Adrenal gland (tissue), 5 donors: ENCODE measurements at regions not wholly inside any gene's neighbourhood (a gene's known extent, or its start where the extent isn't known, plus 50 kb on each side); places are given as distances from the start of the nearest gene placed in this dataset.

Experiments
- POLR2A ChIP-seq, 2 donors: fragments of 450-650 bp; IDR thresholded peaks; one replicate each; pipeline ENCODE4 v1.6.1; 2017; ENCODE audit warnings: antibody characterized with exemption in 2 of 2, mild to moderate bottlenecking in 2 of 2, moderate library complexity in 1 of 2
- TF ChIP-seq, protein P1 (sequence below), 6 experiments: fragments of 450-650 bp in 4 of 6; fragments of 200-600 bp in 2 of 6; sonication (generic) in 1 of 6; IDR thresholded peaks; 1 replicate in 5 of 6; 2 replicates in 1 of 6; pipeline versions ENCODE4 v1.5.1 to v1.8.0; 2016 to 2021; ENCODE audit warnings: antibody characterized with exemption in 6 of 6, mild to moderate bottlenecking in 2 of 6, moderate library complexity in 1 of 6
- donor health status: DM: no; HTN: no; CAD: no.

DNA sequence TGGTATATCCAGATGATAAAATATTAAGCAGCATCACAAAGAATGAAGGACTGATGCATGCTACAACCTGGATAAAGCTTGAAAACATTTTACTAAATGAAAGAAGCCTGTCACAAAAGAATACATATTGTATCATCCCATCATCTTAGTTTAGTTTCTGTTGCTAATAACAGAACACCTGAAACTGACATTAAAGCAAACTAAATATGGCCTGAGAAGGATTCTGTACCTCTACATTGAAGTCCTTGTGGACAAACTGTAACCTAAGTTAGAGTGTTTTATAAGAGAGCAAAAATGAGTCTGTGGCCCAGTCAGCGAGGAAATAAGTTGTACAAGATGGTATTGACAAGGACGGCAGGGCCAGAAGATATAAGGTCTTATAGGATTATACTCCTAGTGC, 261.0 kb upstream of the CPHXL start:
- TF ChIP-seq, protein P1, sequence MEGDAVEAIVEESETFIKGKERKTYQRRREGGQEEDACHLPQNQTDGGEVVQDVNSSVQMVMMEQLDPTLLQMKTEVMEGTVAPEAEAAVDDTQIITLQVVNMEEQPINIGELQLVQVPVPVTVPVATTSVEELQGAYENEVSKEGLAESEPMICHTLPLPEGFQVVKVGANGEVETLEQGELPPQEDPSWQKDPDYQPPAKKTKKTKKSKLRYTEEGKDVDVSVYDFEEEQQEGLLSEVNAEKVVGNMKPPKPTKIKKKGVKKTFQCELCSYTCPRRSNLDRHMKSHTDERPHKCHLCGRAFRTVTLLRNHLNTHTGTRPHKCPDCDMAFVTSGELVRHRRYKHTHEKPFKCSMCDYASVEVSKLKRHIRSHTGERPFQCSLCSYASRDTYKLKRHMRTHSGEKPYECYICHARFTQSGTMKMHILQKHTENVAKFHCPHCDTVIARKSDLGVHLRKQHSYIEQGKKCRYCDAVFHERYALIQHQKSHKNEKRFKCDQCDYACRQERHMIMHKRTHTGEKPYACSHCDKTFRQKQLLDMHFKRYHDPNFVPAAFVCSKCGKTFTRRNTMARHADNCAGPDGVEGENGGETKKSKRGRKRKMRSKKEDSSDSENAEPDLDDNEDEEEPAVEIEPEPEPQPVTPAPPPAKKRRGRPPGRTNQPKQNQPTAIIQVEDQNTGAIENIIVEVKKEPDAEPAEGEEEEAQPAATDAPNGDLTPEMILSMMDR (IDR thresholded peaks at IDR 0.05), result no peak
- no peak for TF ChIP-seq POLR2A (IDR thresholded peaks at IDR 0.05)
